HG03039 (cell line): ENCODE measurements at regions not wholly inside any gene's neighbourhood (a gene's known extent, or its start where the extent isn't known, plus 50 kb on each side); places are given as distances from the start of the nearest gene placed in this dataset.
"Not testable (repeated sequence)": the region's sequence is repeated elsewhere in the genome, so short reads cannot be mapped to it uniquely, and the experiment has no call there.

ENCODE experiments used
- ATAC-seq: cut with Tn5 transposase; IDR thresholded peaks from one replicate; pipeline ENCODE4 v1.9.1; 2021; ENCODE audit warnings: mild to moderate bottlenecking, moderate library complexity; ENCODE audit not compliant: unreplicated experiment

GRCh38 chr2:51859260-51859659, 827.3 kb upstream of the NRXN1 start:
- ATAC-seq, result no peak

GRCh38 chr2:51855683-51856082, 823.8 kb upstream of the NRXN1 start:
- ATAC-seq, result no peak

- ATAC-seq, result no peak
These were observed 814.9 kb upstream of the NRXN1 start for GRCh38 chr2:51846796-51847195.

GRCh38 chr2:51846018-51846417, 814.1 kb upstream of the NRXN1 start:
- ATAC-seq, result no peak

- no peak for ATAC-seq
These were observed 812.7 kb upstream of the NRXN1 start for GRCh38 chr2:51844596-51844995.

- no peak for ATAC-seq
These were observed 797.5 kb upstream of the NRXN1 start for GRCh38 chr2:51829477-51829876.

- no peak for ATAC-seq
These were observed 793.9 kb upstream of the NRXN1 start for GRCh38 chr2:51825823-51826222.

GRCh38 chr2:51813247-51813646, 781.3 kb upstream of the NRXN1 start:
- no peak for ATAC-seq

- no peak for ATAC-seq
These were observed 780.4 kb upstream of the NRXN1 start for GRCh38 chr2:51812138-51812866.

GRCh38 chr2:51810197-51810596, 778.3 kb upstream of the NRXN1 start:
- ATAC-seq, result no peak

GRCh38 chr2:51807229-51807628, 775.3 kb upstream of the NRXN1 start:
- ATAC-seq, result no peak

- ATAC-seq, result no peak
These were observed 763.4 kb upstream of the NRXN1 start for GRCh38 chr2:51795248-51795888.

- no peak for ATAC-seq
These were observed 759.6 kb upstream of the NRXN1 start for GRCh38 chr2:51791496-51791895.

GRCh38 chr2:51790854-51791253, 758.9 kb upstream of the NRXN1 start:
- ATAC-seq, result no peak

- ATAC-seq, result no peak
These were observed 758.0 kb upstream of the NRXN1 start for GRCh38 chr2:51789918-51790317.

GRCh38 chr2:51782921-51783765, 751.2 kb upstream of the NRXN1 start:
- ATAC-seq, result no peak

- ATAC-seq, result no peak
These were observed 749.8 kb upstream of the NRXN1 start for GRCh38 chr2:51781691-51782090.

GRCh38 chr2:51780353-51780752, 748.4 kb upstream of the NRXN1 start:
- no peak for ATAC-seq

GRCh38 chr2:51779723-51780122, 747.8 kb upstream of the NRXN1 start:
- ATAC-seq, result not testable (repeated sequence)

- ATAC-seq, result no peak
These were observed 746.9 kb upstream of the NRXN1 start for GRCh38 chr2:51778806-51779205.

- ATAC-seq, result not testable (repeated sequence)
These were observed 742.7 kb upstream of the NRXN1 start for GRCh38 chr2:51774606-51775005.

GRCh38 chr2:51760441-51760840, 728.5 kb upstream of the NRXN1 start:
- no peak for ATAC-seq
